Caco-2 (cell line): ENCODE measurements at regions not wholly inside any gene's neighbourhood (a gene's known extent, or its start where the extent isn't known, plus 50 kb on each side); places are given as distances from the start of the nearest gene placed in this dataset.

Source experiments
- BruUV-seq: library from RNA; stranded (reverse); fragments of 400-500 nt; replicated peaks from 2 replicates; lab custom pipeline; 2021; lab: Mats Ljungman, UMichigan
- CTCF ChIA-PET: fragments of 300-600 bp; sonication (Branson Sonifier 250); formaldehyde crosslinking; loops from one replicate; lab custom pipeline; 2022; ENCODE audit warnings: antibody characterized with exemption; lab: Charles Lee
- POLR2A ChIA-PET: fragments of 300-600 bp; sonication (Branson Sonifier 250); formaldehyde crosslinking; loops from one replicate; lab custom pipeline; 2022; ENCODE audit warnings: antibody characterized with exemption; lab: Charles Lee
- DNase-seq, 2 experiments: peaks; one replicate each; pipeline versions ENCODE4 v3.0.0 to v3.0.0-alpha.2; 2020 to 2022
- H3K27me3 ChIP-seq: replicated peaks from 2 replicates; pipeline ENCODE4 v1.6.0; 2011; ENCODE audit warnings: low read length; ENCODE audit not compliant: control insufficient read depth, insufficient read depth
- H3K36me3 ChIP-seq: 2 replicates; pipeline ENCODE4 v1.5.1; 2011; ENCODE audit warnings: low read length; ENCODE audit not compliant: control insufficient read depth, insufficient read depth
- H3K4me1 ChIP-seq: fragments of 250-450 bp; sonication (Bioruptor Pico); 2 replicates; pipeline ENCODE4 v1.5.1; 2020; ENCODE audit warnings: mild to moderate bottlenecking
- H3K4me3 ChIP-seq: 2 replicates; pipeline ENCODE4 v1.5.1; 2011; ENCODE audit warnings: low read depth, mild to moderate bottlenecking, control low read depth, low read length
- H3K9me3 ChIP-seq: fragments of 250-450 bp; sonication (Bioruptor Pico); 2 replicates; pipeline ENCODE4 v1.5.1; 2020; ENCODE audit warnings: mild to moderate bottlenecking, moderate library complexity
- H3K27ac Mint-ChIP-seq: one replicate; pipeline ENCODE4 v1.8.0; 2022; ENCODE audit warnings: mixed read lengths; ENCODE audit not compliant: unreplicated experiment
- H3K27me3 Mint-ChIP-seq: one replicate; pipeline ENCODE4 v1.8.0; 2022; ENCODE audit warnings: mixed read lengths; ENCODE audit not compliant: insufficient read depth, unreplicated experiment
- H3K36me3 Mint-ChIP-seq: one replicate; pipeline ENCODE4 v1.8.0; 2022; ENCODE audit warnings: mild to moderate bottlenecking, mixed read lengths; ENCODE audit not compliant: insufficient read depth, unreplicated experiment
- H3K4me1 Mint-ChIP-seq: one replicate; pipeline ENCODE4 v1.8.0; 2022; ENCODE audit warnings: low read depth, mixed read lengths; ENCODE audit not compliant: unreplicated experiment
- H3K4me3 Mint-ChIP-seq: one replicate; pipeline ENCODE4 v1.8.0; 2022; ENCODE audit warnings: mild to moderate bottlenecking, moderate library complexity, mixed read lengths; ENCODE audit not compliant: unreplicated experiment
- H3K9me3 Mint-ChIP-seq: one replicate; pipeline ENCODE4 v1.8.0; 2022; ENCODE audit warnings: mixed read lengths; ENCODE audit not compliant: unreplicated experiment
- CTCF ChIP-seq, 2 experiments: fragments of 200-600 bp in 1 of 2; IDR thresholded peaks; 1 replicate in 1 of 2; 2 replicates in 1 of 2; pipeline versions ENCODE4 v1.5.1 to v1.8.0; 2011 to 2022; ENCODE audit warnings: antibody characterized with exemption in 1 of 2, control low read depth in 1 of 2, inconsistent platforms in 1 of 2, low read depth in 1 of 2, low read length in 1 of 2, mild to moderate bottlenecking in 1 of 2, moderate library complexity in 1 of 2; ENCODE audit not compliant: insufficient read depth in 1 of 2, severe bottlenecking in 1 of 2, unreplicated experiment in 1 of 2
- intact Hi-C: fragments of 100-400 bp; cut with micrococcal nuclease; formaldehyde crosslinking; loops from one replicate; pipeline ENCODE4 v1.10.0; 2022; ENCODE audit not compliant: unreplicated experiment

DNA sequence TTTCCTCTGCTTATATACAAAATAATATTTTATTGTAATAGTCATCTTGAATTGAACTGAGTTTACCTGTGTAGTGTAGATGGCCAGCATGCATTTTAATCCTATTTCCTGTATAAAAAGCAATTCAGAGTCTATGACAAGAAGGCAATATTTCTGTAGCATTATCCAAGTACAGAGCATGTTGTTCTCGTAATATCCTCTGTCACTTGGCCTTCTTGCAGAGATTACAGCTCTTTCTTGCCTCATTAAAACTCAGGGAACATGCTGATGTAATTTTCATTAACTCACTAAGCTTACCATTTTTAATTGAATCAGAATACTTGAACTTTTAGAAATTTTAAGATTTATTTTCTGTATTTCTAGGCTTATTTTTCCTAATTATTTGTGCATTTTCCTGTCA is 203.3 kb upstream of the AGTR1 start:
- ChIA-PET POLR2A (no interaction called here), CTCF (no interaction called here)
- no peaks in the 10 kb centered on the region for H3K4me1 ChIP-seq
- no peaks in the 10 kb centered on the region for H3K36me3 ChIP-seq
- Mint-ChIP-seq H3K36me3 (no peaks in the 10 kb centered on the region), H3K27me3 (no peaks in the 10 kb centered on the region), H3K4me3 (no peak overlapping the region), H3K9me3 (peaks cover 4% of the 10 kb centered on the region), H3K27ac (no peak overlapping the region), H3K4me1 (no peaks in the 10 kb centered on the region)
- intact Hi-C loops: no loop called here
- no TSS peak for BruUV-seq
- no peak for DNase-seq
- no peak for TF ChIP-seq CTCF (IDR thresholded peaks at IDR 0.05; ENCODE audit: insufficient read depth in 1 of 2, low read depth in 1 of 2, low read length in 1 of 2, severe bottlenecking in 1 of 2, unreplicated experiment in 1 of 2)
- no peaks in the 10 kb centered on the region for H3K27me3 ChIP-seq
- H3K4me3 ChIP-seq: no peak overlapping the region
- no peaks in the 10 kb centered on the region for H3K9me3 ChIP-seq

- no peaks in the 10 kb centered on the region for H3K27me3 ChIP-seq
- intact Hi-C loops: loop anchor here (1.0 kb wide), 1 partner anchor 101 kb away; no protein-coding TSS in a partner anchor
- Mint-ChIP-seq H3K4me3 (no peak overlapping the region), H3K9me3 (no peaks in the 10 kb centered on the region), H3K36me3 (no peaks in the 10 kb centered on the region), H3K27ac (no peak overlapping the region), H3K27me3 (no peaks in the 10 kb centered on the region), H3K4me1 (peaks cover 11% of the 10 kb centered on the region)
- no peaks in the 10 kb centered on the region for H3K9me3 ChIP-seq
- BruUV-seq: no TSS peak
- ChIA-PET POLR2A (no interaction called here), CTCF (no interaction called here)
- DNase-seq: peak in 1 of 2 experiments; percentile 2
- peaks cover 16% of the 10 kb centered on the region for H3K4me1 ChIP-seq
- no peaks in the 10 kb centered on the region for H3K36me3 ChIP-seq
- H3K4me3 ChIP-seq: no peak overlapping the region
- no peak for TF ChIP-seq CTCF (IDR thresholded peaks at IDR 0.05; ENCODE audit: insufficient read depth in 1 of 2, low read depth in 1 of 2, low read length in 1 of 2, severe bottlenecking in 1 of 2, unreplicated experiment in 1 of 2)
These were observed 196.8 kb upstream of the AGTR1 start for GRCh38 chr3:148500881-148501280.

DNA sequence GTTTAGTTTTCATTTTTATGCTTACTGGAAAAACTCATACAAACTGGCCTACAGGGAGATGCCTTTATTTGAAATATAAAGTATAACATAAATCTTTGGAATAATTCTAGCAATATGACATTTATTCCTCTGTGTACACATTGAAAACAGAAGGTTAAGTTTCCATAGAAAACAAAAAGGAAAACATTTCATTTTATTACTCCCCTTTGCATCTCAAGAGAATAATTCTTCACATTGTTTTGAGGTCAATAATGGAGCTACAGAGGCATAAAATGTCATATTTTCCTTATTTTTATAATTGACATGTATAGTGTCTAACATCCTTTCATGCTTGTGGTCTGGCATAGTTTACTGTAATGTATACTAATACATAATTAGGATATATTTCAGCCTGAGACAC is 187.6 kb upstream of the AGTR1 start:
- Histone ChIP-seq H3K36me3 (no peaks in the 10 kb centered on the region), H3K9me3 (no peaks in the 10 kb centered on the region), H3K4me3 (no peak overlapping the region), H3K27me3 (no peaks in the 10 kb centered on the region), H3K4me1 (no peaks in the 10 kb centered on the region)
- ChIA-PET CTCF (no interaction called here), POLR2A (no interaction called here)
- intact Hi-C loops: no loop called here
- H3K27ac Mint-ChIP-seq: no peak overlapping the region
- no peaks in the 10 kb centered on the region for H3K27me3 Mint-ChIP-seq
- no TSS peak for BruUV-seq
- H3K4me3 Mint-ChIP-seq: no peak overlapping the region
- no peaks in the 10 kb centered on the region for H3K36me3 Mint-ChIP-seq
- peaks cover 10% of the 10 kb centered on the region for H3K9me3 Mint-ChIP-seq
- no peak for TF ChIP-seq CTCF (IDR thresholded peaks at IDR 0.05; ENCODE audit: insufficient read depth in 1 of 2, low read depth in 1 of 2, low read length in 1 of 2, severe bottlenecking in 1 of 2, unreplicated experiment in 1 of 2)
- no peaks in the 10 kb centered on the region for H3K4me1 Mint-ChIP-seq
- DNase-seq: no peak
